SH-SY5Y (cell line): ENCODE measurements at regions not wholly inside any gene's neighbourhood (a gene's known extent, or its start where the extent isn't known, plus 50 kb on each side); places are given as distances from the start of the nearest gene placed in this dataset.

Source experiments
- GATA2 ChIP-seq: IDR thresholded peaks from 2 replicates; pipeline ENCODE4 v1.6.1; 2011; ENCODE audit warnings: mild to moderate bottlenecking, low read depth, low read length
- GATA3 ChIP-seq: IDR thresholded peaks from 2 replicates; pipeline ENCODE4 v1.6.1; 2011; ENCODE audit warnings: low read depth, mild to moderate bottlenecking, low read length, moderate library complexity

- TF ChIP-seq GATA2: no peak
- no peak for TF ChIP-seq GATA3
These were observed 1265.1 kb upstream of the CDH8 start for GRCh38 chr16:63301349-63301748.

GRCh38 chr16:63298993-63299392, 1262.8 kb upstream of the CDH8 start:
- TF ChIP-seq GATA3 (no peak), GATA2 (no peak)

- TF ChIP-seq GATA2 (no peak), GATA3 (no peak)
These were observed 1255.8 kb upstream of the CDH8 start for GRCh38 chr16:63292036-63292435.

GRCh38 chr16:63289834-63290460, 1253.7 kb upstream of the CDH8 start:
- TF ChIP-seq GATA2 (no peak), GATA3 (no peak)

DNA sequence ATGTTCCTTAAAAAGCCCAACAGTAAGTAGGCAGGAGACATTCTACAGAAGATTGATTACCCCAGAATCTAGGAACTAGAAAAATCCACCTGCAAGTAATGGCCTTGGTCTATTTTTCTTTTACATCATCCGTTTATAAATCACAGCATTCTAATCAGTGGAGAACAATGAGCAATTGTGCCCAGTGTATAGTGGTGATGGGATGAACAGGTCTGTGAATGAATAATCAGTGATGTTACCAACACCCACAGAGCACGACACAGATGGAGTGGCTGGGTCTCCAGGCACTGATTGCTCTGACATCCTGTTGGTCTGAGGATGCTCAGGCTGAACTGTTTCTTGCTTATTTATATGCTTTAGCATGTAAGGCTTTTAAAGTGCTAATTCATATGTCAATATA, 1251.2 kb upstream of the CDH8 start:
- TF ChIP-seq GATA3 (no peak), GATA2 (no peak)

DNA sequence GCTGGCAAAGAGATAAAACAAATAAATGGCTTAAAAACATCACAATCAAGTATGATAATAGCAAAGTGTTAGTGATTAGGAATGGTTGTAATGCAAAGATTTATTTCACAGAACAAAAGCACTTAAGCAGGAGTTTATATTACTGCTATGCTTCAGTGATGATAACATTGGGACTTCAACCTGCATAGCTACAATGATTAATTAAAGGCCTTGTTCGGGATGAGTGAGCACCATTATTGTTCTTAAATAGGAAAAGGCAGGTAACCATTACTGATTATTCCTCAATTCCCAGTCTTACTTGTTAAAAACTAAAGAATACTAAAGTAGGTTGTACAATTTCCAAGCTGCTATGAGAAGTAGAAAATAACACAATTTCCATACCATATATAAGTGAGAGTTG, 1247.5 kb upstream of the CDH8 start:
- TF ChIP-seq GATA2: no peak
- TF ChIP-seq GATA3: no peak

DNA sequence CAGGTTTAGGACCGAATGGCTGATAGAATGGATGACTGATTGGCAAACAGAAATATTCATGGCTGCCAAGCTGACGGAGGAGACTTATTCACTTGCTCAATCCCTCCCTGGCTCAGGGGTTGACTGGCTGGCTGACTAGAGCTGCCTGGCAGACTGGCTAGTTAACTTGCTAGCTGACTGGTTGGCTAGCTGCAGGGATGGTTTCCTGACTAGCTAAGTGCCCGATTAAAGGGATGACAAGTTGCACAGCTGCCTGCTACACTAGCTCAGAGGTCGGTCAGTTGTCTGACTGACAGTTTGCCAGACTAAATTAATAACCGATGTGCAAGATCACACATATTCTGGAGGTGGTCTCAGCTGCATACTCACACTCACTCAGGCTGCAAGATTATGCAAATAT, 1208.4 kb upstream of the CDH8 start:
- TF ChIP-seq GATA3: no peak
- TF ChIP-seq GATA2: no peak

DNA sequence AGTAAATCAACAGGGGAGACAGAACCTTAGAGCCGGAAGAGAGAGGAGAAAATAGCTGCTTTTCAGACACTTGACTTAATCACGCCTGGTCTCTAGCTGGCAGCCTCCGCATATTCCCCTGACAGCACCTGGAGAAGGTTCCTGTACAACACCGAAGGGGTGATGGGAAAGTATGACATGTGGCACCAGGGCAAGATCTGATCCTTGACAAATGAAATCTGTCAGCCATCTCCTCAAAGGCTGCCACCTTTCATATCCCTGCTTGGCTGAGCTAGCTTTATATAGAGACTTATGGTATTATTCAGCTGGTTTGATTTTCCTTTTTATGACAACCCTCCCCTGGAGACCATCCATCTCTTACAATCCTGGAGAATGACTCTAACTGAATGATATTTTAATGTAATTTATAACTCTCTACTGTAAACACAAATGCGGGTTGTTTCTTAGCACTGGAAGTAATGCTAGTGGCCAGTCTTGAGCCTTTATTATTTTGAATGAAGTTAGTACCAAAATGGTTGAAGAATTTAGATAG, 1205.3 kb upstream of the CDH8 start:
- no peak for TF ChIP-seq GATA2
- TF ChIP-seq GATA3: no peak

- TF ChIP-seq GATA3: no peak
- no peak for TF ChIP-seq GATA2
These were observed 1202.9 kb upstream of the CDH8 start for GRCh38 chr16:63239065-63239570.

DNA sequence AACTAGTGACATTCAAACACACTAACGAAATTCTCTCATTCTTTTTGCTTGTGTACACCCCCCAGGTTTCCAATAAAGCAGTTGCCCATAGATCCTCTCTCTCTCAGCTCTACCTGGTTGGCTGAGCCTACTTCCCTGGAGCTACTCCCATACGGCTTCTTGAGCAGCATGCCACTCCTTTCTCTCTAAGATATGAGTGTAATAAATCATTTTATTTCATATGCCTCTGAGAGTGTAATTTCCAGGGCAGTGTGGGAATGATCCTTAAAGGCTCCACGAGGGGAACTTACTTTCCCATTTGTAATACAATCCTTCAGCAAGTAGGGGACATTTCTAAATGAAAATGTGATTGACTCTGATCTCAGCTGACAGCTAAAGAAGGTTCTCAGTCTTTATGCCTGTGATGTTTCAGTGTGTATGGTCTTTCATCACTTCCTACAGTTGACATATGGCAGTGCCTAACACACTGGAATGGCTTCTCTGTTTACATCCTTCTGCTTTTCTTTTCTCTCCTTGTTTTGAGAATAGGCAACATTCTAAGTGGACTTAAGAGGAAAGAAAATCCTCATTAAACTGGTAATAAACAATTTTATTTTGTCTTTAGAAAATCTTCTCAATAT, 1194.3 kb upstream of the CDH8 start:
- TF ChIP-seq GATA2 (no peak), GATA3 (no peak)

DNA sequence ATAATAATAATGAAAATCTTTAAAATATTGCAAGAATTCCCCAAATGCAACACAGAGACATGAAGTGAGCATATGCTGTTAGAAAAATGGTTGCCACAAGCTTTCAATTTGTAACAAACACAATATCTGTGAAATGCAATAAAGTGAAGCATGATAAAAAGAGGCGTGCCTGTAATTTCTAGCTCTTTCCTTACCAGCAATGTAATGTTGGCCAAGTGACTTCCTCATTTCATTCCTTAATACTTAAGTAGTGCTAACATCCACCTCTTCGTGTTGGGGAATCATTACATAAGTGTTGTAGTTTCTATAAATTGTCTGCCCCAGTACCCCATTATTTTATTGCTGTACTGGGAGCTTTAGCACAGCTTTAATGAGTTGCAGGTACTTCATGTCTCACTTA, 1192.0 kb upstream of the CDH8 start:
- TF ChIP-seq GATA2 (no peak), GATA3 (no peak)

- TF ChIP-seq GATA3: 0 out of 2 replicates have a peak, but pooled peaks have one; percentile 16
- 0 out of 2 replicates have a peak, but pooled peaks have one; percentile 24 for TF ChIP-seq GATA2
These were observed 1187.6 kb upstream of the CDH8 start for GRCh38 chr16:63223851-63224250.

- TF ChIP-seq GATA2 (no peak), GATA3 (no peak)
These were observed 1180.6 kb upstream of the CDH8 start for GRCh38 chr16:63216696-63217423.

DNA sequence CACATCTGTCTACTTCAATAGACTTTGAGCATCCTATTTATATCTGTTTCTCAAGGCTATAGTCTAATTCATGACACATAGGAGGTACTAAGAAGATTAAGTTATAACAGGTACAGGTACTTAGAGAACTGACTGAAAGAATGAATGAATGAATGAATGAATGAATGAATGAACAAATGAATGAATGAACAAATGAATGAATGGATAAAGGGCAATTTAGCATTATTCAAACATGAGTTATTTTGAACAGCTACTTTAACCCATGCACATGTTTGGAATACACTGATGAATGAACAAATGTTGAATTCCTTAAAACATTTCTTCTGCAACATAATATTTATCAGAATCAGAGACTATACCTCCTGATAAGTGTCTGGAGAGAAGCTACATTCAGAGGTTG, 1165.6 kb upstream of the CDH8 start:
- TF ChIP-seq GATA3: no peak
- no peak for TF ChIP-seq GATA2
